ENCODE measurements at regions not wholly inside any gene's neighbourhood (a gene's known extent, or its start where the extent isn't known, plus 50 kb on each side); places are given as distances from the start of the nearest gene placed in this dataset.

- ATAC-seq: no peak
- no peak for TF ChIP-seq SNAI2 (CRISPR knock-in tag; IDR thresholded peaks at IDR 0.05)
These were observed 630.8 kb downstream of the RERGL start for GRCh38 chr12:17459214-17459613.

- no peak for TF ChIP-seq ESRRG (CRISPR knock-in tag; IDR thresholded peaks at IDR 0.05)
- TF ChIP-seq, protein P1, sequence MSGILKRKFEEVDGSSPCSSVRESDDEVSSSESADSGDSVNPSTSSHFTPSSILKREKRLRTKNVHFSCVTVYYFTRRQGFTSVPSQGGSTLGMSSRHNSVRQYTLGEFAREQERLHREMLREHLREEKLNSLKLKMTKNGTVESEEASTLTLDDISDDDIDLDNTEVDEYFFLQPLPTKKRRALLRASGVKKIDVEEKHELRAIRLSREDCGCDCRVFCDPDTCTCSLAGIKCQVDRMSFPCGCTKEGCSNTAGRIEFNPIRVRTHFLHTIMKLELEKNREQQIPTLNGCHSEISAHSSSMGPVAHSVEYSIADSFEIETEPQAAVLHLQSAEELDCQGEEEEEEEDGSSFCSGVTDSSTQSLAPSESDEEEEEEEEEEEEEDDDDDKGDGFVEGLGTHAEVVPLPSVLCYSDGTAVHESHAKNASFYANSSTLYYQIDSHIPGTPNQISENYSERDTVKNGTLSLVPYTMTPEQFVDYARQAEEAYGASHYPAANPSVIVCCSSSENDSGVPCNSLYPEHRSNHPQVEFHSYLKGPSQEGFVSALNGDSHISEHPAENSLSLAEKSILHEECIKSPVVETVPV (CRISPR knock-in tag; IDR thresholded peaks at IDR 0.05): no peak
- ATAC-seq: no peak
These were observed 633.5 kb downstream of the RERGL start for GRCh38 chr12:17456486-17456885.

DNA sequence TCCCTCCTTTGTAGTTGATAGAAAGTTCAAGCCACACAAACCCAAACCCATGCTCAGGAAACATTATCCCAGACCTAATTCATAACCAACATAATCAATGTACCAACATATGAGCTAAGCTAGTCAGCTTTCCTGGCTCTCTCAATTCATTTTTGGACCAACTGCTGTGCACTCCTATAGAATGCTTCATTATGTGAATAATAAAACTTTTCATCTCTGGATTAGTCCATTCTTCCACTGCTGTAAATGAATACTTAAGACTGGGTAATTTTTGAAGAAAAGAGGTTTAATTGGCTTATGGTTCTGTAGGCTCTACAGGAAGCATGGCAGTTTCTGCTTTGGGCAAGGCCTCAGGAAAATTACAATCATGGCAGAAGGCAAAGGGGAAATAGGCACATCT lies 651.9 kb downstream of the RERGL start:
- no peak for ATAC-seq
- TF ChIP-seq ZC3H10 (CRISPR knock-in tag; IDR thresholded peaks at IDR 0.05) (no peak), OSR1 (CRISPR knock-in tag; IDR thresholded peaks at IDR 0.05) (no peak), TOX (CRISPR knock-in tag; IDR thresholded peaks at IDR 0.05; ENCODE audit: borderline replicate concordance) (no peak), BACH2 (CRISPR knock-in tag; IDR thresholded peaks at IDR 0.05; ENCODE audit: borderline replicate concordance) (no peak), ZNF70 (CRISPR knock-in tag; IDR thresholded peaks at IDR 0.05) (no peak), POU6F1 (CRISPR knock-in tag; IDR thresholded peaks at IDR 0.05; ENCODE audit: borderline replicate concordance, low read depth) (no peak), GLIS3 (CRISPR knock-in tag; IDR thresholded peaks at IDR 0.05) (no peak), CREB5 (CRISPR knock-in tag; IDR thresholded peaks at IDR 0.05; ENCODE audit: low read depth) (no peak), ZNF8 (CRISPR knock-in tag; IDR thresholded peaks at IDR 0.05) (no peak)

GRCh38 chr12:17416748-17417147 lies 673.2 kb downstream of the RERGL start:
- no peak for ATAC-seq
- TF ChIP-seq CSDC2 (CRISPR knock-in tag; IDR thresholded peaks at IDR 0.05) (no peak), CREB5 (CRISPR knock-in tag; IDR thresholded peaks at IDR 0.05; ENCODE audit: low read depth) (no peak), POU6F1 (CRISPR knock-in tag; IDR thresholded peaks at IDR 0.05; ENCODE audit: borderline replicate concordance, low read depth) (no peak), PPARA (CRISPR knock-in tag; IDR thresholded peaks at IDR 0.05; ENCODE audit: borderline replicate concordance) (no peak)

DNA sequence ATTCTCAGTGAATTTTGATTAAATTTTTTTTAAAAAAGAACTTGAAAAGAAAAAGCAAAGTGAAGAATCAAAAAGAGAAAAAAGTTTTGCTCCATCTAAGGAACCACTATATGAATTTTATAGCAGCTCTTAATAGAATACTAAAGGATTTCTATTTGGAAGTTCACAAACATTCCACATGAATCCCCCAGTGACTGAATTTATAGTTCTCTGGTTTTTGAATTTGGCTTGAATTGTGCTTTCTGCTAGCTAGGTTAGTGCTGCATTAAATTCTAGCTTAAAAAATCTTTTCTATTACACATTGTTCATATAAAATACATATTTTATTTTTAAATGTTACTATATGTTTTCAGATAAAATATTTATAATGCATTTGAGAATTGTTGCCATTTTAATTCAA lies 675.4 kb downstream of the RERGL start:
- ATAC-seq: no peak
- no peak for TF ChIP-seq BACH2 (CRISPR knock-in tag; IDR thresholded peaks at IDR 0.05; ENCODE audit: borderline replicate concordance)

GRCh38 chr12:17411662-17412061 lies 678.3 kb downstream of the RERGL start:
- no peak for ATAC-seq
- TF ChIP-seq CREB5 (CRISPR knock-in tag; IDR thresholded peaks at IDR 0.05; ENCODE audit: low read depth): no peak
- TF ChIP-seq, protein P2, sequence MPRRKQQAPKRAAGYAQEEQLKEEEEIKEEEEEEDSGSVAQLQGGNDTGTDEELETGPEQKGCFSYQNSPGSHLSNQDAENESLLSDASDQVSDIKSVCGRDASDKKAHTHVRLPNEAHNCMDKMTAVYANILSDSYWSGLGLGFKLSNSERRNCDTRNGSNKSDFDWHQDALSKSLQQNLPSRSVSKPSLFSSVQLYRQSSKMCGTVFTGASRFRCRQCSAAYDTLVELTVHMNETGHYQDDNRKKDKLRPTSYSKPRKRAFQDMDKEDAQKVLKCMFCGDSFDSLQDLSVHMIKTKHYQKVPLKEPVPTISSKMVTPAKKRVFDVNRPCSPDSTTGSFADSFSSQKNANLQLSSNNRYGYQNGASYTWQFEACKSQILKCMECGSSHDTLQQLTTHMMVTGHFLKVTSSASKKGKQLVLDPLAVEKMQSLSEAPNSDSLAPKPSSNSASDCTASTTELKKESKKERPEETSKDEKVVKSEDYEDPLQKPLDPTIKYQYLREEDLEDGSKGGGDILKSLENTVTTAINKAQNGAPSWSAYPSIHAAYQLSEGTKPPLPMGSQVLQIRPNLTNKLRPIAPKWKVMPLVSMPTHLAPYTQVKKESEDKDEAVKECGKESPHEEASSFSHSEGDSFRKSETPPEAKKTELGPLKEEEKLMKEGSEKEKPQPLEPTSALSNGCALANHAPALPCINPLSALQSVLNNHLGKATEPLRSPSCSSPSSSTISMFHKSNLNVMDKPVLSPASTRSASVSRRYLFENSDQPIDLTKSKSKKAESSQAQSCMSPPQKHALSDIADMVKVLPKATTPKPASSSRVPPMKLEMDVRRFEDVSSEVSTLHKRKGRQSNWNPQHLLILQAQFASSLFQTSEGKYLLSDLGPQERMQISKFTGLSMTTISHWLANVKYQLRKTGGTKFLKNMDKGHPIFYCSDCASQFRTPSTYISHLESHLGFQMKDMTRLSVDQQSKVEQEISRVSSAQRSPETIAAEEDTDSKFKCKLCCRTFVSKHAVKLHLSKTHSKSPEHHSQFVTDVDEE (CRISPR knock-in tag; IDR thresholded peaks at IDR 0.05): no peak
- TF ChIP-seq ZC3H10 (CRISPR knock-in tag; IDR thresholded peaks at IDR 0.05): no peak
- TF ChIP-seq, protein P3, sequence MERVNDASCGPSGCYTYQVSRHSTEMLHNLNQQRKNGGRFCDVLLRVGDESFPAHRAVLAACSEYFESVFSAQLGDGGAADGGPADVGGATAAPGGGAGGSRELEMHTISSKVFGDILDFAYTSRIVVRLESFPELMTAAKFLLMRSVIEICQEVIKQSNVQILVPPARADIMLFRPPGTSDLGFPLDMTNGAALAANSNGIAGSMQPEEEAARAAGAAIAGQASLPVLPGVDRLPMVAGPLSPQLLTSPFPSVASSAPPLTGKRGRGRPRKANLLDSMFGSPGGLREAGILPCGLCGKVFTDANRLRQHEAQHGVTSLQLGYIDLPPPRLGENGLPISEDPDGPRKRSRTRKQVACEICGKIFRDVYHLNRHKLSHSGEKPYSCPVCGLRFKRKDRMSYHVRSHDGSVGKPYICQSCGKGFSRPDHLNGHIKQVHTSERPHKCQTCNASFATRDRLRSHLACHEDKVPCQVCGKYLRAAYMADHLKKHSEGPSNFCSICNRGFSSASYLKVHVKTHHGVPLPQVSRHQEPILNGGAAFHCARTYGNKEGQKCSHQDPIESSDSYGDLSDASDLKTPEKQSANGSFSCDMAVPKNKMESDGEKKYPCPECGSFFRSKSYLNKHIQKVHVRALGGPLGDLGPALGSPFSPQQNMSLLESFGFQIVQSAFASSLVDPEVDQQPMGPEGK (CRISPR knock-in tag; IDR thresholded peaks at IDR 0.05; ENCODE audit: borderline replicate concordance): no peak
- no peak for TF ChIP-seq POU6F1 (CRISPR knock-in tag; IDR thresholded peaks at IDR 0.05; ENCODE audit: borderline replicate concordance, low read depth)
- TF ChIP-seq ZNF8 (CRISPR knock-in tag; IDR thresholded peaks at IDR 0.05): no peak
- TF ChIP-seq ZFP30 (CRISPR knock-in tag; IDR thresholded peaks at IDR 0.05): no peak

All from SK-N-SH treated with all-trans-retinoic acid at 6 μM for 48 hours (cell line).